SK-N-SH (cell line): ENCODE measurements at regions not wholly inside any gene's neighbourhood (a gene's known extent, or its start where the extent isn't known, plus 50 kb on each side); places are given as distances from the start of the nearest gene placed in this dataset.

Source experiments
- CTCF ChIA-PET: fragments of 300-600, 350-600 bp; formaldehyde crosslinking; extraction: SDS; loops from one replicate; lab custom pipeline; 2021; lab: Yijun Ruan, JAX
- POLR2A ChIA-PET: fragments of 350-600 bp; sonication (Branson Sonifier 250); formaldehyde crosslinking; extraction: SDS; loops from one replicate; lab custom pipeline; 2020; ENCODE audit warnings: antibody characterized with exemption, inconsistent platforms; lab: Yijun Ruan, JAX
- DNase-seq: peaks from one replicate; pipeline ENCODE4 v3.0.0; 2012
- H2AFZ ChIP-seq: fragments of 200-600 bp; sonication (generic); 2 replicates; pipeline ENCODE4 v1.8.1; 2016; ENCODE audit warnings: antibody characterized with exemption, mild to moderate bottlenecking, low read depth
- H3F3A ChIP-seq: fragments of 200-600 bp; sonication (generic); replicated peaks from 2 replicates; pipeline ENCODE3; 2016; ENCODE audit warnings: antibody characterized with exemption, mild to moderate bottlenecking; ENCODE audit not compliant: insufficient read depth
- H3K27ac ChIP-seq, 2 experiments: fragments of 200-500 bp in 1 of 2; fragments of 200-600 bp in 1 of 2; sonication (Bioruptor generic) in 1 of 2; sonication (generic), shearing (Covaris generic) in 1 of 2; 2 replicates each; pipeline versions ENCODE4 v1.5.1 to v1.6.1; 2014 to 2016; ENCODE audit warnings: low read depth in 2 of 2, inconsistent platforms in 1 of 2, low read length in 1 of 2, mild to moderate bottlenecking in 1 of 2, mixed read lengths in 1 of 2
- H3K27me3 ChIP-seq: fragments of 200-600 bp; sonication (generic), shearing (Covaris generic); 2 replicates; pipeline ENCODE4 v1.6.1; 2016; ENCODE audit warnings: mixed run types; ENCODE audit not compliant: insufficient read depth
- H3K36me3 ChIP-seq, 2 experiments: fragments of 200-500 bp in 1 of 2; fragments of 200-600 bp in 1 of 2; sonication (Bioruptor generic) in 1 of 2; sonication (generic) in 1 of 2; replicated peaks in 1 of 2; 2 replicates each; pipeline versions ENCODE3 to v1.5.1; 2014 to 2016; ENCODE audit warnings: low read length in 1 of 2, mild to moderate bottlenecking in 1 of 2; ENCODE audit not compliant: insufficient read depth in 2 of 2, control insufficient read depth in 1 of 2
- H3K4me1 ChIP-seq, 2 experiments: fragments of 200-500 bp in 1 of 2; fragments of 200-600 bp in 1 of 2; sonication (Bioruptor generic) in 1 of 2; sonication (generic), shearing (Covaris generic) in 1 of 2; 2 replicates each; pipeline versions ENCODE4 v1.5.1 to v1.6.1; 2014 to 2016; ENCODE audit warnings: low read depth in 1 of 2, low read length in 1 of 2, mixed run types in 1 of 2; ENCODE audit not compliant: insufficient read depth in 2 of 2, control insufficient read depth in 1 of 2
- H3K4me2 ChIP-seq: fragments of 200-600 bp; sonication (generic), shearing (Covaris generic); 2 replicates; pipeline ENCODE4 v1.6.1; 2017; ENCODE audit warnings: mixed run types
- H3K4me3 ChIP-seq, 2 experiments: fragments of 200-500 bp in 1 of 2; fragments of 200-600 bp in 1 of 2; sonication (Bioruptor generic) in 1 of 2; sonication (generic), shearing (Covaris generic) in 1 of 2; 2 replicates each; pipeline versions ENCODE4 v1.5.1 to v1.8.1; 2014 to 2016; ENCODE audit warnings: low read depth in 2 of 2, inconsistent platforms in 1 of 2, low read length in 1 of 2, mild to moderate bottlenecking in 1 of 2, mixed read lengths in 1 of 2, moderate library complexity in 1 of 2
- H3K79me2 ChIP-seq: fragments of 200-600 bp; sonication (generic); 2 replicates; pipeline ENCODE4 v1.8.1; 2017; ENCODE audit warnings: mild to moderate bottlenecking; ENCODE audit not compliant: insufficient read depth
- H3K9ac ChIP-seq: fragments of 200-600 bp; sonication (generic); 2 replicates; pipeline ENCODE4 v1.6.1; 2017; ENCODE audit warnings: mixed run types
- H3K9me2 ChIP-seq: fragments of 200-600 bp; sonication (generic); 2 replicates; pipeline ENCODE4 v1.6.1; 2017; ENCODE audit warnings: mixed run types
- H3K9me3 ChIP-seq: fragments of 200-600 bp; sonication (generic); 2 replicates; pipeline ENCODE4 v1.6.1; 2017; ENCODE audit warnings: mixed run types, mild to moderate bottlenecking, moderate library complexity
- H4K20me1 ChIP-seq: fragments of 200-600 bp; sonication (generic); 2 replicates; pipeline ENCODE4 v1.6.1; 2017; ENCODE audit warnings: mild to moderate bottlenecking, mixed run types; ENCODE audit not compliant: insufficient read depth
- CHD2 ChIP-seq: fragments of 150-350 bp; IDR thresholded peaks from 2 replicates; pipeline ENCODE4 v1.6.1; 2018; ENCODE audit warnings: low read length; ENCODE audit not compliant: partially characterized antibody
- EZH2phosphoT487 ChIP-seq: fragments of 200-600 bp; sonication (generic); IDR thresholded peaks from 2 replicates; pipeline ENCODE4 v1.6.1; 2017; ENCODE audit warnings: low read depth, mixed run types, mild to moderate bottlenecking, antibody characterized with exemption, moderate library complexity, borderline replicate concordance
- FOXM1 ChIP-seq: IDR thresholded peaks from 2 replicates; pipeline ENCODE4 v1.4.0; 2012; ENCODE audit warnings: low read depth, mild to moderate bottlenecking
- GABPA ChIP-seq: IDR thresholded peaks from 2 replicates; pipeline ENCODE4 v1.4.0; 2012; ENCODE audit warnings: low read depth, mild to moderate bottlenecking
- MEF2A ChIP-seq: IDR thresholded peaks from 2 replicates; pipeline ENCODE4 v1.4.0; 2012; ENCODE audit warnings: low read depth, borderline replicate concordance
- NFIC ChIP-seq: IDR thresholded peaks from 2 replicates; pipeline ENCODE4 v1.4.0; 2012; ENCODE audit warnings: borderline replicate concordance
- RFX5 ChIP-seq: IDR thresholded peaks from 2 replicates; pipeline ENCODE4 v1.6.1; 2012; ENCODE audit warnings: mild to moderate bottlenecking, improper control_type of control experiment, low read length
- SIN3A ChIP-seq: IDR thresholded peaks from 2 replicates; pipeline ENCODE4 v1.6.1; 2012; ENCODE audit warnings: low read depth, mild to moderate bottlenecking, low read length, moderate library complexity, borderline replicate concordance
- TAF1 ChIP-seq: IDR thresholded peaks from 2 replicates; pipeline ENCODE4 v1.6.1; 2012; ENCODE audit warnings: low read depth, mild to moderate bottlenecking, low read length, moderate library complexity, borderline replicate concordance
- TCF12 ChIP-seq: IDR thresholded peaks from 2 replicates; pipeline ENCODE4 v1.4.0; 2012
- TEAD4 ChIP-seq: IDR thresholded peaks from 2 replicates; pipeline ENCODE4 v1.4.0; 2012; ENCODE audit warnings: mild to moderate bottlenecking, borderline replicate concordance; ENCODE audit not compliant: insufficient read depth
- YY1 ChIP-seq: IDR thresholded peaks from 2 replicates; pipeline ENCODE4 v1.4.0; 2012; ENCODE audit warnings: low read depth, mild to moderate bottlenecking
- WGBS: methylation state at CpG from one replicate; pipeline ENCODE4 v1.1.6; 2017; ENCODE audit warnings: low lambda C conversion rate; 5-methylcytosine and 5-hydroxymethylcytosine counted together
- TF ChIP-seq, protein P1 (sequence below): IDR thresholded peaks from 2 replicates; pipeline ENCODE4 v1.6.1; 2012; ENCODE audit warnings: mild to moderate bottlenecking, low read depth, low read length, moderate library complexity
- TF ChIP-seq, protein P2 (sequence below): fragments of 200-600 bp; sonication (generic); IDR thresholded peaks from 2 replicates; pipeline ENCODE4 v1.6.1; 2017; ENCODE audit warnings: antibody characterized with exemption, mild to moderate bottlenecking, moderate library complexity
- TF ChIP-seq, protein P3 (sequence below): IDR thresholded peaks from 2 replicates; pipeline ENCODE4 v1.4.0; 2012; ENCODE audit warnings: low read depth, borderline replicate concordance
- TF ChIP-seq, protein P4 (sequence below): IDR thresholded peaks from 2 replicates; pipeline ENCODE4; 2012
- TF ChIP-seq, protein P5 (sequence below): IDR thresholded peaks from 2 replicates; pipeline ENCODE4 v1.4.0; 2012; ENCODE audit warnings: low read depth, borderline replicate concordance
- TF ChIP-seq, protein P6 (sequence below): fragments of 150-350 bp; IDR thresholded peaks from 2 replicates; pipeline ENCODE4 v1.6.1; 2016; ENCODE audit warnings: mild to moderate bottlenecking, low read depth, low read length
- TF ChIP-seq, protein P7 (sequence below): IDR thresholded peaks from 2 replicates; pipeline ENCODE4 v1.4.0; 2012; ENCODE audit warnings: low read depth

DNA sequence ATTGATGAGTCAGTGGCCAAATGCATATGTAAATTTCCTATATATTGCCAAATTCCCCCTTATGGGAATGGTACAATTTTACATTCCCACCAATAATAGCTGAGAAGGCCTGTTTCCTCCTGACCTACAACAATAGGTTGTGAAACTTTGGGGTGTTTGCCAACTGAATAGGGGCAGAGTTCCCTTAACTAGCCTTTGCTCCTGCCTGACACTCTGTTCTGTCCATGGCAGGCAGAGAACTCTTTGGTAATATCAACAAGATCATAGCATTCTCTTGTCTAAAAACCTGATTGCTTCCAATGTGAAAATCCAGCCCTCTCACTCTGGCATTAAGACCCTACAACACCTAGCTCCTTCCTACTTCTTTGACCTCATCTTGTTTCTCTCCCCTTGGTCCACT is 149.7 kb downstream of the HAPSTR1 start (continued):
- TF ChIP-seq TEAD4 (no peak), NFIC (no peak), TAF1 (no peak)
- TF ChIP-seq, protein P1, sequence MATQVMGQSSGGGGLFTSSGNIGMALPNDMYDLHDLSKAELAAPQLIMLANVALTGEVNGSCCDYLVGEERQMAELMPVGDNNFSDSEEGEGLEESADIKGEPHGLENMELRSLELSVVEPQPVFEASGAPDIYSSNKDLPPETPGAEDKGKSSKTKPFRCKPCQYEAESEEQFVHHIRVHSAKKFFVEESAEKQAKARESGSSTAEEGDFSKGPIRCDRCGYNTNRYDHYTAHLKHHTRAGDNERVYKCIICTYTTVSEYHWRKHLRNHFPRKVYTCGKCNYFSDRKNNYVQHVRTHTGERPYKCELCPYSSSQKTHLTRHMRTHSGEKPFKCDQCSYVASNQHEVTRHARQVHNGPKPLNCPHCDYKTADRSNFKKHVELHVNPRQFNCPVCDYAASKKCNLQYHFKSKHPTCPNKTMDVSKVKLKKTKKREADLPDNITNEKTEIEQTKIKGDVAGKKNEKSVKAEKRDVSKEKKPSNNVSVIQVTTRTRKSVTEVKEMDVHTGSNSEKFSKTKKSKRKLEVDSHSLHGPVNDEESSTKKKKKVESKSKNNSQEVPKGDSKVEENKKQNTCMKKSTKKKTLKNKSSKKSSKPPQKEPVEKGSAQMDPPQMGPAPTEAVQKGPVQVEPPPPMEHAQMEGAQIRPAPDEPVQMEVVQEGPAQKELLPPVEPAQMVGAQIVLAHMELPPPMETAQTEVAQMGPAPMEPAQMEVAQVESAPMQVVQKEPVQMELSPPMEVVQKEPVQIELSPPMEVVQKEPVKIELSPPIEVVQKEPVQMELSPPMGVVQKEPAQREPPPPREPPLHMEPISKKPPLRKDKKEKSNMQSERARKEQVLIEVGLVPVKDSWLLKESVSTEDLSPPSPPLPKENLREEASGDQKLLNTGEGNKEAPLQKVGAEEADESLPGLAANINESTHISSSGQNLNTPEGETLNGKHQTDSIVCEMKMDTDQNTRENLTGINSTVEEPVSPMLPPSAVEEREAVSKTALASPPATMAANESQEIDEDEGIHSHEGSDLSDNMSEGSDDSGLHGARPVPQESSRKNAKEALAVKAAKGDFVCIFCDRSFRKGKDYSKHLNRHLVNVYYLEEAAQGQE, result no peak
- TF ChIP-seq, protein P2, sequence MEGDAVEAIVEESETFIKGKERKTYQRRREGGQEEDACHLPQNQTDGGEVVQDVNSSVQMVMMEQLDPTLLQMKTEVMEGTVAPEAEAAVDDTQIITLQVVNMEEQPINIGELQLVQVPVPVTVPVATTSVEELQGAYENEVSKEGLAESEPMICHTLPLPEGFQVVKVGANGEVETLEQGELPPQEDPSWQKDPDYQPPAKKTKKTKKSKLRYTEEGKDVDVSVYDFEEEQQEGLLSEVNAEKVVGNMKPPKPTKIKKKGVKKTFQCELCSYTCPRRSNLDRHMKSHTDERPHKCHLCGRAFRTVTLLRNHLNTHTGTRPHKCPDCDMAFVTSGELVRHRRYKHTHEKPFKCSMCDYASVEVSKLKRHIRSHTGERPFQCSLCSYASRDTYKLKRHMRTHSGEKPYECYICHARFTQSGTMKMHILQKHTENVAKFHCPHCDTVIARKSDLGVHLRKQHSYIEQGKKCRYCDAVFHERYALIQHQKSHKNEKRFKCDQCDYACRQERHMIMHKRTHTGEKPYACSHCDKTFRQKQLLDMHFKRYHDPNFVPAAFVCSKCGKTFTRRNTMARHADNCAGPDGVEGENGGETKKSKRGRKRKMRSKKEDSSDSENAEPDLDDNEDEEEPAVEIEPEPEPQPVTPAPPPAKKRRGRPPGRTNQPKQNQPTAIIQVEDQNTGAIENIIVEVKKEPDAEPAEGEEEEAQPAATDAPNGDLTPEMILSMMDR, result no peak
- TF ChIP-seq, protein P3, sequence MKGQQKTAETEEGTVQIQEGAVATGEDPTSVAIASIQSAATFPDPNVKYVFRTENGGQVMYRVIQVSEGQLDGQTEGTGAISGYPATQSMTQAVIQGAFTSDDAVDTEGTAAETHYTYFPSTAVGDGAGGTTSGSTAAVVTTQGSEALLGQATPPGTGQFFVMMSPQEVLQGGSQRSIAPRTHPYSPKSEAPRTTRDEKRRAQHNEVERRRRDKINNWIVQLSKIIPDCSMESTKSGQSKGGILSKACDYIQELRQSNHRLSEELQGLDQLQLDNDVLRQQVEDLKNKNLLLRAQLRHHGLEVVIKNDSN, result no peak

DNA sequence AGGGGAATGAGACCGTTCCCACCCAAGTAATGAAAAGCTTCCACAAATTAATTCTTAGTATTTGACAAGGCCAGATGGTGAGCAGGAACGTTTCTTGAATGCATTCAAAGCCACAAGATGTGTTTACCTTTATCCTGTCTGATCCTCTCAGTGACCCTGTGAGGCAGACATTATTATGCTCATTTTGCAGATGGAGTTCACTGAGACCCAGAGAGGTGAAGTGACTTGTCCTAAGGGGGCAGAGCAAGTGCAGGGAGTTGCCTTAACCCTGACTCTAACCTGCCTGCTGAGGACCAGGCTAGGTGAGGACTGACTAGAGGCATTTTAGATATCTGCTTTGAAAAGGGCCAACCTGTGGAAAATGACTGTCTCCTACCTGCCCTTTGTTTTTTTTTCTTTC is 156.7 kb downstream of the HAPSTR1 start:
- H3K4me3 ChIP-seq, result no peak overlapping the region
- ChIA-PET POLR2A (no interaction called here), CTCF (interaction anchor here (2.6 kb wide), 1 partner anchor 11 kb away, joined by 14 read pairs; no protein-coding TSS in a partner anchor)
- WGBS, result 2% methylated on average over 2 of the region's 2 CpGs
- no peak overlapping the region for H3K27ac ChIP-seq
- no peaks in the 10 kb centered on the region for H3K4me1 ChIP-seq
- no peaks in the 10 kb centered on the region for H3K9me3 ChIP-seq
- no peak overlapping the region for H2AFZ ChIP-seq
- no peak overlapping the region for H3K9ac ChIP-seq
- H3K79me2 ChIP-seq, result no peaks in the 10 kb centered on the region
- no peaks in the 10 kb centered on the region for H4K20me1 ChIP-seq
- no peak overlapping the region for H3K4me2 ChIP-seq
- H3K27me3 ChIP-seq, result no peaks in the 10 kb centered on the region
- no peak for DNase-seq
- H3K9me2 ChIP-seq, result no peaks in the 10 kb centered on the region
- no peaks in the 10 kb centered on the region for H3K36me3 ChIP-seq
- H3F3A ChIP-seq, result no peaks in the 10 kb centered on the region
- TF ChIP-seq TCF12 (no peak), FOXM1 (no peak), TAF1 (no peak), GABPA (no peak), MEF2A (no peak), TEAD4 (no peak), CHD2 (no peak), YY1 (no peak), EZH2phosphoT487 (no peak), RFX5 (no peak), SIN3A (no peak)
- TF ChIP-seq, protein P4, sequence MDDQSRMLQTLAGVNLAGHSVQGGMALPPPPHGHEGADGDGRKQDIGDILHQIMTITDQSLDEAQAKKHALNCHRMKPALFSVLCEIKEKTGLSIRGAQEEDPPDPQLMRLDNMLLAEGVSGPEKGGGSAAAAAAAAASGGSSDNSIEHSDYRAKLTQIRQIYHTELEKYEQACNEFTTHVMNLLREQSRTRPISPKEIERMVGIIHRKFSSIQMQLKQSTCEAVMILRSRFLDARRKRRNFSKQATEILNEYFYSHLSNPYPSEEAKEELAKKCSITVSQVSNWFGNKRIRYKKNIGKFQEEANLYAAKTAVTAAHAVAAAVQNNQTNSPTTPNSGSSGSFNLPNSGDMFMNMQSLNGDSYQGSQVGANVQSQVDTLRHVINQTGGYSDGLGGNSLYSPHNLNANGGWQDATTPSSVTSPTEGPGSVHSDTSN, result no peak
- TF ChIP-seq, protein P5, sequence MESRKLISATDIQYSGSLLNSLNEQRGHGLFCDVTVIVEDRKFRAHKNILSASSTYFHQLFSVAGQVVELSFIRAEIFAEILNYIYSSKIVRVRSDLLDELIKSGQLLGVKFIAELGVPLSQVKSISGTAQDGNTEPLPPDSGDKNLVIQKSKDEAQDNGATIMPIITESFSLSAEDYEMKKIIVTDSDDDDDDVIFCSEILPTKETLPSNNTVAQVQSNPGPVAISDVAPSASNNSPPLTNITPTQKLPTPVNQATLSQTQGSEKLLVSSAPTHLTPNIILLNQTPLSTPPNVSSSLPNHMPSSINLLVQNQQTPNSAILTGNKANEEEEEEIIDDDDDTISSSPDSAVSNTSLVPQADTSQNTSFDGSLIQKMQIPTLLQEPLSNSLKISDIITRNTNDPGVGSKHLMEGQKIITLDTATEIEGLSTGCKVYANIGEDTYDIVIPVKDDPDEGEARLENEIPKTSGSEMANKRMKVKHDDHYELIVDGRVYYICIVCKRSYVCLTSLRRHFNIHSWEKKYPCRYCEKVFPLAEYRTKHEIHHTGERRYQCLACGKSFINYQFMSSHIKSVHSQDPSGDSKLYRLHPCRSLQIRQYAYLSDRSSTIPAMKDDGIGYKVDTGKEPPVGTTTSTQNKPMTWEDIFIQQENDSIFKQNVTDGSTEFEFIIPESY, result no peak
- TF ChIP-seq, protein P3, result no peak
- TF ChIP-seq, protein P6, sequence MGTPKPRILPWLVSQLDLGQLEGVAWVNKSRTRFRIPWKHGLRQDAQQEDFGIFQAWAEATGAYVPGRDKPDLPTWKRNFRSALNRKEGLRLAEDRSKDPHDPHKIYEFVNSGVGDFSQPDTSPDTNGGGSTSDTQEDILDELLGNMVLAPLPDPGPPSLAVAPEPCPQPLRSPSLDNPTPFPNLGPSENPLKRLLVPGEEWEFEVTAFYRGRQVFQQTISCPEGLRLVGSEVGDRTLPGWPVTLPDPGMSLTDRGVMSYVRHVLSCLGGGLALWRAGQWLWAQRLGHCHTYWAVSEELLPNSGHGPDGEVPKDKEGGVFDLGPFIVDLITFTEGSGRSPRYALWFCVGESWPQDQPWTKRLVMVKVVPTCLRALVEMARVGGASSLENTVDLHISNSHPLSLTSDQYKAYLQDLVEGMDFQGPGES, result no peak
- TF ChIP-seq, protein P7, sequence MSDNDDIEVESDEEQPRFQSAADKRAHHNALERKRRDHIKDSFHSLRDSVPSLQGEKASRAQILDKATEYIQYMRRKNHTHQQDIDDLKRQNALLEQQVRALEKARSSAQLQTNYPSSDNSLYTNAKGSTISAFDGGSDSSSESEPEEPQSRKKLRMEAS, result no peak
